ENCODE measurements at regions not wholly inside any gene's neighbourhood (a gene's known extent, or its start where the extent isn't known, plus 50 kb on each side); places are given as distances from the start of the nearest gene placed in this dataset.

DNA sequence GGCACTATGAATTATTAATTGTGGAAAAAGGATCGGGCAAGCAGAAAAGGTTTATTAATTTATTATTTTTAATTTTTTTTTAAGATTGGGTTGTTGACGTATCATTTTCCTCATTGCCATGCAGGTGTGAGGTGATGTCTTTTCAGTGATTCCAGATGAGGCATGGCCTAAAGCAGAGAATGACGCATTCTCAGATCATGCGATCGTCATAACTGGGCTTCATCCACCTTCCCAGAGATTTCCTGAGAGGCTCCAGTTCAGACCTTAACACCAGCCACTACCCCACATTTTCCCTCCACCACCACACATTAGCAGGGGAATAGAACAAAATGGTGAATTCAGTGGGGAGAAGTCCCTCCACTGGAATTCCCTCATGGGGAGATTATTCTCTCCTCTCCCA is 518.4 kb upstream of the SPHKAP start:
- TF ChIP-seq, protein P1, sequence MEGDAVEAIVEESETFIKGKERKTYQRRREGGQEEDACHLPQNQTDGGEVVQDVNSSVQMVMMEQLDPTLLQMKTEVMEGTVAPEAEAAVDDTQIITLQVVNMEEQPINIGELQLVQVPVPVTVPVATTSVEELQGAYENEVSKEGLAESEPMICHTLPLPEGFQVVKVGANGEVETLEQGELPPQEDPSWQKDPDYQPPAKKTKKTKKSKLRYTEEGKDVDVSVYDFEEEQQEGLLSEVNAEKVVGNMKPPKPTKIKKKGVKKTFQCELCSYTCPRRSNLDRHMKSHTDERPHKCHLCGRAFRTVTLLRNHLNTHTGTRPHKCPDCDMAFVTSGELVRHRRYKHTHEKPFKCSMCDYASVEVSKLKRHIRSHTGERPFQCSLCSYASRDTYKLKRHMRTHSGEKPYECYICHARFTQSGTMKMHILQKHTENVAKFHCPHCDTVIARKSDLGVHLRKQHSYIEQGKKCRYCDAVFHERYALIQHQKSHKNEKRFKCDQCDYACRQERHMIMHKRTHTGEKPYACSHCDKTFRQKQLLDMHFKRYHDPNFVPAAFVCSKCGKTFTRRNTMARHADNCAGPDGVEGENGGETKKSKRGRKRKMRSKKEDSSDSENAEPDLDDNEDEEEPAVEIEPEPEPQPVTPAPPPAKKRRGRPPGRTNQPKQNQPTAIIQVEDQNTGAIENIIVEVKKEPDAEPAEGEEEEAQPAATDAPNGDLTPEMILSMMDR (IDR thresholded peaks at IDR 0.05), result no peak
- no peak for TF ChIP-seq POLR2AphosphoS5 (IDR thresholded peaks at IDR 0.05; ENCODE audit: low read depth, low read length)

All from Panc1 (cell line).